Omental fat pad (tissue), 3 donors: ENCODE measurements at regions not wholly inside any gene's neighbourhood (a gene's known extent, or its start where the extent isn't known, plus 50 kb on each side); places are given as distances from the start of the nearest gene placed in this dataset.

Source experiments
- ATAC-seq: fragments of 150-250 bp; one replicate; pipeline ENCODE4 v1.9.1; 2016; ENCODE audit warnings: mild to moderate bottlenecking, moderate library complexity; ENCODE audit not compliant: low FRiP score
- DNase-seq: peaks from one replicate; pipeline ENCODE4 v3.0.0-alpha.2; 2019; ENCODE audit warnings: low spot score
- TF ChIP-seq, protein P1 (sequence below), 3 donors: fragments of 450-650 bp; IDR thresholded peaks; one replicate each; pipeline ENCODE4 v1.5.1; 2016 to 2017; ENCODE audit warnings: antibody characterized with exemption in 3 of 3, mild to moderate bottlenecking in 3 of 3, moderate library complexity in 2 of 3

DNA sequence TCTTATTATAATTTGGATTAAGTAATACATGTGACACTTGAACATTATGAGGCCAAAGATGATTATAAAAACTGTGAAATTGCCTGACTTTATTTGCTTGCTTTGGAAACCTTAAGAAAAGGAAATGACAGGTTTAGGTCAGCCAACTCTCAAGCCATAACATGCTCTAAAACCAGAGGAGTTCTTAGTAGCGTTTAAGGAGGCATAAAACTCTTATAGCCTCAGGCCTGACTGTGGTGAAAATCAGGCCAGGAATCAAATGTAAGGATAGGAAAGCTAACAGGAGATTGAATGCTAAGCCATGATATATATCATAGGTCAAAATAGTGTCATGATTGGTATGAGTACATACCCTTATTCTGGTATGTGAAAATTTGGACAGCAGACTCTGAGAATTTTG lies 1142.4 kb upstream of the MIR17HG start:
- no peak for DNase-seq
- no peak for ATAC-seq
- TF ChIP-seq, protein P1, sequence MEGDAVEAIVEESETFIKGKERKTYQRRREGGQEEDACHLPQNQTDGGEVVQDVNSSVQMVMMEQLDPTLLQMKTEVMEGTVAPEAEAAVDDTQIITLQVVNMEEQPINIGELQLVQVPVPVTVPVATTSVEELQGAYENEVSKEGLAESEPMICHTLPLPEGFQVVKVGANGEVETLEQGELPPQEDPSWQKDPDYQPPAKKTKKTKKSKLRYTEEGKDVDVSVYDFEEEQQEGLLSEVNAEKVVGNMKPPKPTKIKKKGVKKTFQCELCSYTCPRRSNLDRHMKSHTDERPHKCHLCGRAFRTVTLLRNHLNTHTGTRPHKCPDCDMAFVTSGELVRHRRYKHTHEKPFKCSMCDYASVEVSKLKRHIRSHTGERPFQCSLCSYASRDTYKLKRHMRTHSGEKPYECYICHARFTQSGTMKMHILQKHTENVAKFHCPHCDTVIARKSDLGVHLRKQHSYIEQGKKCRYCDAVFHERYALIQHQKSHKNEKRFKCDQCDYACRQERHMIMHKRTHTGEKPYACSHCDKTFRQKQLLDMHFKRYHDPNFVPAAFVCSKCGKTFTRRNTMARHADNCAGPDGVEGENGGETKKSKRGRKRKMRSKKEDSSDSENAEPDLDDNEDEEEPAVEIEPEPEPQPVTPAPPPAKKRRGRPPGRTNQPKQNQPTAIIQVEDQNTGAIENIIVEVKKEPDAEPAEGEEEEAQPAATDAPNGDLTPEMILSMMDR (IDR thresholded peaks at IDR 0.05), result no peak

DNA sequence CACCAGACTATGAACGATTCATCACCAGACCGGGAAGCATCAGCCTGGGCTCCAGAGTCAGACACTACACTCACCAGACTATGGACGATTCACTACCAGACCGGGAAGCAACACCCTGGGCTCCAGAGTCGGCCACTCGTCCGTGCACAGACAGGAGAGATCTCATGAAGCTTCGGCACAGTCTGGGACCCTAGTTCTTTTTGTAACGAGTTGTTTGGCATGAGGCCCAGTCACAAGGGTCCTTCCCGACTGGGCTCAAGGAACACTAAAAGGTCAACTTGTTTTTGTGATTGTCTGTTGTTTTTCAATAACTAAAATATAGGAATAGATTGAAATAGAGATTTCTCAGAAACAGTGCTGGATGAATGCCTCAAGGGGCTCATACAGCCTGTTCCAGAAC lies 1141.6 kb upstream of the MIR17HG start:
- no peak for DNase-seq
- TF ChIP-seq, protein P1 (IDR thresholded peaks at IDR 0.05), result no peak
- ATAC-seq, result no peak

DNA sequence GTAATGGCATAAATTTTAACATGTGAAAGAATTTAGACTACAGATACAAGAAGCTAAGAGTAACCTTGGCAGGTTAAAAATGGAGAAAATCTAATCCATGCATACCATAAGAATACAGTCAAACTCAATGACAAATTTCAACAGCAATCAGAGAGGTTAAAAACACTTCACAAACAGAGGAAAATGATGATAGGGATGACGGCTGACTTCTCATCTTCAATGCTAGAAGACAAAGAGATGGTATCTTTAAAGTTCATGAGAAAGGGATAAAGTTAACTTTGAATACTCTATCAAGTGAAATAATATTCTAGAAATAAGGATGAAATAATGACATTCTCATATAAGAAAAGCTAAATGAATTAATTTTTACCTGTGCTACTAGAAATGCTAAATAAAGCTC lies 1130.2 kb upstream of the MIR17HG start:
- ATAC-seq (no peak), DNase-seq (no peak)
- TF ChIP-seq, protein P1 (IDR thresholded peaks at IDR 0.05), result no peak

DNA sequence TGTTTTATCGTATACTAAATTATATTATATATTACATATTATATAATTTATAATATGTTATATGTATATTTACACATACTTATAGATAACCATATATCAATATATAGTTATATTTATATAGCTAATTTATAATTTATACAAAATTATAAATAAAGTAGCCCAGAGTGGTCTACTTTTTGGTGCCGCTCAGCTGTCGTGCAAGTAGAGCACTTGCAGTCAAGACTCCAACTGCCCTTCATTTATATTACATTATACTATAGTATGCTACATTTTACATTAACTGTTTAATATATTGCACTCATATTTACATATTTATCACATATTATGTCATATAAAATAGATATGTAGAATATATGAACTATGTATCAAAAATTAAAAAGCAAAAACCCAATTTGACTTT lies 1124.7 kb upstream of the MIR17HG start:
- ATAC-seq, result no peak
- TF ChIP-seq, protein P1 (IDR thresholded peaks at IDR 0.05), result no peak
- no peak for DNase-seq

DNA sequence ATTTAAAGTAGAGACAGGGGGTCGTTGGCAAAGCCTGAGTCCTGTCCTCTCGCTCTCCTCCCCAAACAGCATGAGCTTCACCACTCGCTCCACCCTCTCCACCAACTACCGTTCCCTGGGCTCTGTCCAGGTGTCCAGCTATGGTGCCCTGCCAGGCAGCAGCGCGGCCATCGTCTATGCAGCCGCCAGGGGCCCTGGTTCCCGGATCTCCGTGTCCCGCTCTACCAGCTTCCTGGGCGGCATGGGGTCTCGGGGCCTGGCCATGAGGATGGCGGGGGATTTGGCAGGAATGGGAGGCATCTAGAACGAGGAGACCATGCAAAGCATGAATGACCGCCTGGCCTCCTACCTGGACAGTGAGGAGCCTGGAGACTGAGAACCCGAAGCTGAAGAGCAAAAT lies 1117.2 kb upstream of the MIR17HG start:
- ATAC-seq, result no peak
- DNase-seq, result no peak
- TF ChIP-seq, protein P1 (IDR thresholded peaks at IDR 0.05), result no peak

DNA sequence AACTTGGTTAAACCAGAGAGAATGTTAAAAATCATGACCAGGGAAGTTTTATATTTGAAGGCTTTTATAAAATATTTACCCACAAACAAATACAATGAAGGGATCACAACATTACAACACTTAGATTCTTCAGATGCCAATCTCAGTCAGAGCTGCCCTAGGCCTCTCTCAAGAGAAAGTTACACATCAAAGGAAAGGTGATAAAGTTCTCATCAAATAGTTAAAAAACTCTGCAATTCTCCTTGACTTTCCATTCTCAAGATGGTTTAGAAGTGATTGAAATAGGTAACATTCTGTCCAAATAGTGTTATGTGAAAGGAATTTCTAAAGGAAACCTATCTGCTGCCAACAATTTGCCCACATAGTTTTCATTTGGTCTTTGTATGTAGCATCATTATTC lies 1115.2 kb upstream of the MIR17HG start:
- no peak for DNase-seq
- ATAC-seq, result no peak
- TF ChIP-seq, protein P1 (IDR thresholded peaks at IDR 0.05), result no peak

DNA sequence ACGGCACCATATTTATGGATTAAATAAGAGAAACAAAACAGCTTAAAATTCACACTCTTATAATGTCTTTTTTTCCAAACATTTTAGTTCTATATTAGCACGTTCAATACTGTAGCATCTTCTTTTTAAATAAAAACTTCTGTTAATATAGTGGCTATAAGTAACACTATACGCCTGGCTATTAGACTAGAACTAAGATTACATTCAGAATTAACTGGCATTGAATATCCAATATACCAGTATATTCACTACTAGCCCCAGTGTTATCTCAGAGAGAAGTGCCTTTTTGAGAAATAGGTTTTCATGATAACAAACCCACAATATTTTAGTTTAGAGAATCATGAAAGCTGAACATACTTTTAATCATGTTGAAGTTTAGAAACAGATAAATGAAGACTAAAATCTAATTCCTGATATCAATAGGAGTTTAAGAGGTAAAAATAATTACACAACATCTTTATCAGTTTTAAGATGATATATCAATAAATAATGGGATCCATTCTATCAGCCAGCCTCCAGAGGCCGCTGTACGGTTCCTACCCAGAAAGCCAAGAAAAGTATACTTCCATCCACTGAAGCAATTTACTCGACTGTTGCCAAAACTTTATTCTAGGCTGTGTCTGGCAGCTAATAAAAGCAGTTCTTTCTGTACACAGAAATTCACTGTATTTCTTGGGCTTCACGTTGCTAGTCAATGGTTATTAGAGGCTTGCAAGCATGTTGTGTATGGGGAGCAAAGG lies 1113.4 kb upstream of the MIR17HG start:
- DNase-seq (no peak), ATAC-seq (no peak)
- TF ChIP-seq, protein P1 (IDR thresholded peaks at IDR 0.05), result no peak
